ENCODE measurements at regions not wholly inside any gene's neighbourhood (a gene's known extent, or its start where the extent isn't known, plus 50 kb on each side); places are given as distances from the start of the nearest gene placed in this dataset.

GRCh38 chrX:110414679-110415439 lies 56.2 kb downstream of the RTL9 start:
- TF ChIP-seq CTCF (IDR thresholded peaks at IDR 0.05; ENCODE audit: insufficient read depth, missing control alignments), result no peak
- no peak for DNase-seq (ENCODE audit: insufficient read length, low spot score)
- no peak for FAIRE-seq

- FAIRE-seq (no peak), DNase-seq (ENCODE audit: insufficient read length, low spot score) (no peak)
- no peak for TF ChIP-seq CTCF (IDR thresholded peaks at IDR 0.05; ENCODE audit: insufficient read depth, missing control alignments)
These were observed 57.0 kb downstream of the RTL9 start for GRCh38 chrX:110415440-110416170.

- no peak for DNase-seq (ENCODE audit: insufficient read length, low spot score)
- no peak for FAIRE-seq
- TF ChIP-seq CTCF (IDR thresholded peaks at IDR 0.05; ENCODE audit: insufficient read depth, missing control alignments), result no peak
These were observed 58.5 kb downstream of the RTL9 start for GRCh38 chrX:110417128-110417527.

- FAIRE-seq (no peak), DNase-seq (ENCODE audit: insufficient read length, low spot score) (no peak)
- TF ChIP-seq CTCF (IDR thresholded peaks at IDR 0.05; ENCODE audit: insufficient read depth, missing control alignments), result peak; percentile 44
These were observed 59.9 kb downstream of the RTL9 start for GRCh38 chrX:110418316-110419235.

- DNase-seq (ENCODE audit: insufficient read length, low spot score), result no peak
- no peak for FAIRE-seq
- no peak for TF ChIP-seq CTCF (IDR thresholded peaks at IDR 0.05; ENCODE audit: insufficient read depth, missing control alignments)
These were observed 60.9 kb downstream of the RTL9 start for GRCh38 chrX:110419512-110419911.

GRCh38 chrX:110420771-110421499 lies 62.3 kb downstream of the RTL9 start:
- DNase-seq (ENCODE audit: insufficient read length, low spot score), result no peak
- FAIRE-seq, result no peak
- peak; percentile 1 for TF ChIP-seq CTCF (IDR thresholded peaks at IDR 0.05; ENCODE audit: insufficient read depth, missing control alignments)

Measured in D721Med (cell line).